GM13977 (cell line): ENCODE measurements at regions not wholly inside any gene's neighbourhood (a gene's known extent, or its start where the extent isn't known, plus 50 kb on each side); places are given as distances from the start of the nearest gene placed in this dataset.

Experiments
- DNase-seq: peaks from one replicate; pipeline ENCODE4 v3.0.0; 2012; ENCODE audit warnings: low spot score
- CTCF ChIP-seq: IDR thresholded peaks from 2 replicates; pipeline ENCODE4 v1.5.1; 2012; ENCODE audit warnings: mild to moderate bottlenecking, control low read depth; ENCODE audit not compliant: insufficient read depth; ENCODE audit errors: extremely low read depth, missing control alignments
- in situ Hi-C: fragments of 300-500 bp; cut with MboI; formaldehyde crosslinking; loops from one replicate; pipeline ENCODE4 v1.12.0; 2022; ENCODE audit warnings: low sequenced_read_pairs, low pct_unique_long_range_greater_than_20kb, mixed read lengths, inconsistent platforms; ENCODE audit not compliant: unreplicated experiment

GRCh38 chr3:135840436-135840835 is 125.1 kb upstream of the PPP2R3A start:
- in situ Hi-C loops: no loop called here
- no peak for TF ChIP-seq CTCF
- no peak for DNase-seq

- in situ Hi-C loops: no loop called here
- no peak for TF ChIP-seq CTCF
Measured at GRCh38 chr3:135844386-135844785, 121.1 kb upstream of the PPP2R3A start.

GRCh38 chr3:135848051-135848450 is 117.5 kb upstream of the PPP2R3A start:
- TF ChIP-seq CTCF: no peak
- in situ Hi-C loops: no loop called here
- no peak for DNase-seq

More at GRCh38 chr3:135844386-135844785, 121.1 kb upstream of the PPP2R3A start:
- DNase-seq: no peak

- in situ Hi-C loops: no loop called here
- no peak for DNase-seq
- no peak for TF ChIP-seq CTCF
Measured at GRCh38 chr3:135849827-135850226, 115.7 kb upstream of the PPP2R3A start.

GRCh38 chr3:135851201-135852081 is 114.1 kb upstream of the PPP2R3A start:
- DNase-seq: no peak
- no peak for TF ChIP-seq CTCF
- in situ Hi-C loops: no loop called here

GRCh38 chr3:135853981-135854380 is 111.5 kb upstream of the PPP2R3A start:
- in situ Hi-C loops: no loop called here
- no peak for TF ChIP-seq CTCF
- no peak for DNase-seq

- in situ Hi-C loops: no loop called here
- no peak for DNase-seq
Measured at GRCh38 chr3:135860761-135861160, 104.8 kb upstream of the PPP2R3A start.

More at GRCh38 chr3:135860761-135861160, 104.8 kb upstream of the PPP2R3A start:
- no peak for TF ChIP-seq CTCF
